Endothelial cell (in vitro differentiated cells): ENCODE measurements at regions not wholly inside any gene's neighbourhood (a gene's known extent, or its start where the extent isn't known, plus 50 kb on each side); places are given as distances from the start of the nearest gene placed in this dataset.

Source experiments
- DNase-seq: peaks from one replicate; pipeline ENCODE4 v3.0.0; 2021; ENCODE audit warnings: low spot score
- H3K27ac Mint-ChIP-seq: one replicate; pipeline ENCODE4 v1.8.0; 2021; ENCODE audit warnings: mixed read lengths, inconsistent platforms; ENCODE audit not compliant: unreplicated experiment
- H3K27me3 Mint-ChIP-seq: one replicate; pipeline ENCODE4 v1.8.0; 2021; ENCODE audit warnings: mild to moderate bottlenecking, moderate library complexity, mixed read lengths, inconsistent platforms; ENCODE audit not compliant: unreplicated experiment
- H3K36me3 Mint-ChIP-seq: one replicate; pipeline ENCODE4 v1.8.0; 2021; ENCODE audit warnings: mild to moderate bottlenecking, low read depth, mixed read lengths, inconsistent platforms; ENCODE audit not compliant: unreplicated experiment
- H3K4me1 Mint-ChIP-seq: one replicate; pipeline ENCODE4 v1.8.0; 2021; ENCODE audit warnings: mild to moderate bottlenecking, mixed read lengths, inconsistent platforms; ENCODE audit not compliant: unreplicated experiment
- H3K4me3 Mint-ChIP-seq: one replicate; pipeline ENCODE4 v1.8.0; 2021; ENCODE audit warnings: mild to moderate bottlenecking, mixed read lengths, inconsistent platforms; ENCODE audit not compliant: unreplicated experiment
- H3K9me3 Mint-ChIP-seq: one replicate; pipeline ENCODE4 v1.8.0; 2021; ENCODE audit warnings: mixed read lengths, inconsistent platforms; ENCODE audit not compliant: unreplicated experiment
- CTCF ChIP-seq: fragments of 200-600 bp; sonication (generic); IDR thresholded peaks from one replicate; pipeline ENCODE4 v1.5.0; 2021; ENCODE audit warnings: antibody characterized with exemption; ENCODE audit not compliant: unreplicated experiment

DNA sequence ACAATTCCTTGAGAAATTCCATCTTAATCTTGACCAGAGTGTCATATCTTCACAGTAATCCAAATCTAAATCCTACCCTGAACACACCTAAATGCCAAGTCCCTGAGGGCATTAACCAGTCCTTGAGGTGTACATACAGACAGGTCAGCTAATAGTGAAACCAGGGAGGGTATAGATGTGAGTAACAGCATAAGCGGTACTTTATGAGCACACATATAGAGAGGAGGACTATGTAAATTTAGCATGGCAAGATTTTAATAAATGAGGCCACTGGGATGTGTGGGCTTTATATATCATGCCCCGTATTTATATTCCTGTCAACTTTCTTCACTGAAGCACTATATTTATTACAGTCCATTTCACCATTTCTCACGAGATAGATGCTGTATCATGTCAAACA, 80.2 kb downstream of the GP2 start:
- TF ChIP-seq CTCF: no peak
- Mint-ChIP-seq H3K36me3 (no peaks in the 10 kb centered on the region), H3K27ac (no peak overlapping the region), H3K4me3 (no peak overlapping the region), H3K27me3 (no peaks in the 10 kb centered on the region), H3K4me1 (peaks cover 22% of the 10 kb centered on the region), H3K9me3 (no peaks in the 10 kb centered on the region)
- no peak for DNase-seq

- Mint-ChIP-seq H3K4me1 (peaks cover 22% of the 10 kb centered on the region), H3K4me3 (no peak overlapping the region), H3K27ac (peak overlapping the region; percentile 9), H3K27me3 (peaks cover 7% of the 10 kb centered on the region), H3K36me3 (no peaks in the 10 kb centered on the region), H3K9me3 (no peaks in the 10 kb centered on the region)
- DNase-seq: no peak
- no peak for TF ChIP-seq CTCF
These were observed 83.5 kb downstream of the GP2 start for GRCh38 chr16:20243731-20244281.

DNA sequence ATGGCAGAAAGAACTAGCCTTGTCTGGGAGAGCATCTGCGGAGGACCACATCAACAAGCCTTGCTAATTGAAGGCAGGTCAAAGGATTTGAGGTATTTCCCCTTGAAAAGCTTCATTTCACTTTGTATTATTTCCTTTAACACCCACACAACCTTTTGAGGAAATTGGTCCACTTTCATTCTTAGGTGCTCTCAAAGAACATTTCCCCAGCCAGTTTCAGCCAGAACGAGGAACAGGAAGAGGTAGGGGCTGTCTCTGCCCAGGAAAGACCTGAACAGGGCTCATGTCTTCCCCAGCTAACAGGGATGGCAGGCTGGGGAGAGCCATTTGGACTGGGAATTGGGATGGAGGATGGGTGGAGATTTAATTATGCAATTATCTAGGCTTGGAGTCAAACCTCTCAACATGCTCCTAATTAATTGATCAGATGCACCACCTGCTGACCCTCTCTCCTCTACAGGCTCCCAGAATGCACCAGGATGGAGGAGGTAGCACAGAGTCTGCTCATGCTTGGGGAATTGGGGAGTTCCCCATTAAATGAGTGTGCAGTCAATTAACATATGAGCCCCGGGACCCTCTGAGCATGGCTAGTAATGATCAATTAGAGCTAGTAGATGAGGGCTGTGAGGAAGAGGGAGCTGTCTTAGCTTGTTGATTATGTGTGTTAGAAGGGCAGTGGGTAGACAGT, 84.6 kb downstream of the GP2 start:
- H3K4me3 Mint-ChIP-seq: no peak overlapping the region
- peaks cover 22% of the 10 kb centered on the region for H3K4me1 Mint-ChIP-seq
- DNase-seq: no peak
- no peaks in the 10 kb centered on the region for H3K9me3 Mint-ChIP-seq
- no peak overlapping the region for H3K27ac Mint-ChIP-seq
- no peak for TF ChIP-seq CTCF
- H3K36me3 Mint-ChIP-seq: no peaks in the 10 kb centered on the region
- H3K27me3 Mint-ChIP-seq: peaks cover 7% of the 10 kb centered on the region

GRCh38 chr16:20241321-20241720, 86.0 kb downstream of the GP2 start:
- Mint-ChIP-seq H3K36me3 (no peaks in the 10 kb centered on the region), H3K4me3 (no peak overlapping the region), H3K9me3 (no peaks in the 10 kb centered on the region), H3K27ac (no peak overlapping the region), H3K27me3 (peaks cover 7% of the 10 kb centered on the region), H3K4me1 (peaks cover 22% of the 10 kb centered on the region)
- DNase-seq: no peak
- TF ChIP-seq CTCF: no peak

DNA sequence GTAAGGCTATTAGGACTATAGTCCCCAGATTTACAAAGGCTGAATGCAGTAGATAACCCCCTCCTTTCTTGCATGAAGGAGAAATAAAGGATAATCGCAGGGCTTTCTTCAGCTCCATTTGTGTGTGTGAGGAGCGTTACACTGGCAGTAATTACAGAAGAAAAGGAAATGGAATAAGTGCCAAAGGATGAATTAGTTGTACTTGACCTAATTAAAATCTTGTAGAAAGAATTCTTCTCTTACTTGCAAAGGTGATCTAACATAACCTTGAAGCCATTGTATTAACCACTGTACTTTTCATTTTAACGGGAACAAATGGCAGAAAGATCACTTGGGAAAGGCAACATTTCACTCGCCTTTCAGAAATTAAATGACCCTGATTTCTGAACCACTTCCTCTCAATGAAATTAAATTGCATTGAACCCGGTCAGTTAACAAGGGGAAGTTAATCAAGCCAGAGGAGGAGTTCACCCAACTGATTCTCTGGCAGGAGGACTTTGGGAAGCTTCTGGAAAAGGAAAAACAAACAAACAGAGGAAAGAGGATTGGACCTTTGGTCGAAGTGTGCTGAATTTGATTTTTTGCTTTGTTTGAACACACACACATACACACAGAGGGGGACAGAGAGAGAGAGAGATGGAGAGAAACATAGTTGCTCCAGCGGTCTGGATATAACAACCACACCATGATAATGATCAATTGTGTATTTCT, 90.6 kb downstream of the GP2 start:
- Mint-ChIP-seq H3K36me3 (no peaks in the 10 kb centered on the region), H3K27me3 (peaks cover 9% of the 10 kb centered on the region), H3K27ac (no peak overlapping the region)

More for the DNA sequence above, 90.6 kb downstream of the GP2 start:
- Mint-ChIP-seq H3K4me3 (no peak overlapping the region), H3K4me1 (no peaks in the 10 kb centered on the region), H3K9me3 (no peaks in the 10 kb centered on the region)
- TF ChIP-seq CTCF: no peak
- no peak for DNase-seq
